ENCODE measurements at regions not wholly inside any gene's neighbourhood (a gene's known extent, or its start where the extent isn't known, plus 50 kb on each side); places are given as distances from the start of the nearest gene placed in this dataset.

DNA sequence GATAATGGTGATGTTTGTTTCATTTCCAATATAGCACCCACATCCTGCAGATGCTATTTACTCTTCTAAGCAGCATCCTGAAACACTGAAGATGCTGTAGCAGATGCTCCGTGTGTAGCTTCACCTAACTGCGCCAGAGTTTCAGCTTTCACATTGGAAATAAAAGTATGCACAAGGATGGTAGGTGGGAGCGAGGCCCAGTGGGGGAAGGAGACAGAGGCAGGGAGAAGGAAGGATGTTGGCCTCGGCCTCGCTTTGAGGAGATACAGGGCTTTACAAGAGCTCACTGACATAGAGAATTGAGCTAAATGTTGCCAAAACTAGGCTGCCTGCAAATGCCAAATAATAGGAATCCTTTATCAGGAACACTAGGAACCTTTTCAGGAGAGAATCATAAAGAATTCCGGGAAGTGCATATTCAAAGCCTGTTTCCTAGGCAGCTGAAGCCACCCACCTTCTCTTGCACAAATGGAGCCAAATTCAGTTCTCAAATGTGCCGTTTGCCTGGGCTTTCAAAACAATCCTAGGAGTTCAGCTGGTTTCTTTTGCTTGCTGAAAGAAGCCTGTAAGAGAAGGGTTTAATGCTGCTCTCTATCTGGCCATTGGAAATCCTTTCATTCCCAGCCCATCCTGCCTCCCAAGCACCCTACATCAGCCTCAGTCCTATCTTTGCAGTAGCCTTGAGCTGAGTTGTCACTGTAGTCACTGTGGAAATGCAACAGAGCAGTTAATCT, 135.4 kb upstream of the ATP1B1 start:
- DNase-seq (ENCODE audit: low read depth), result no peak
- TF ChIP-seq, protein P1, sequence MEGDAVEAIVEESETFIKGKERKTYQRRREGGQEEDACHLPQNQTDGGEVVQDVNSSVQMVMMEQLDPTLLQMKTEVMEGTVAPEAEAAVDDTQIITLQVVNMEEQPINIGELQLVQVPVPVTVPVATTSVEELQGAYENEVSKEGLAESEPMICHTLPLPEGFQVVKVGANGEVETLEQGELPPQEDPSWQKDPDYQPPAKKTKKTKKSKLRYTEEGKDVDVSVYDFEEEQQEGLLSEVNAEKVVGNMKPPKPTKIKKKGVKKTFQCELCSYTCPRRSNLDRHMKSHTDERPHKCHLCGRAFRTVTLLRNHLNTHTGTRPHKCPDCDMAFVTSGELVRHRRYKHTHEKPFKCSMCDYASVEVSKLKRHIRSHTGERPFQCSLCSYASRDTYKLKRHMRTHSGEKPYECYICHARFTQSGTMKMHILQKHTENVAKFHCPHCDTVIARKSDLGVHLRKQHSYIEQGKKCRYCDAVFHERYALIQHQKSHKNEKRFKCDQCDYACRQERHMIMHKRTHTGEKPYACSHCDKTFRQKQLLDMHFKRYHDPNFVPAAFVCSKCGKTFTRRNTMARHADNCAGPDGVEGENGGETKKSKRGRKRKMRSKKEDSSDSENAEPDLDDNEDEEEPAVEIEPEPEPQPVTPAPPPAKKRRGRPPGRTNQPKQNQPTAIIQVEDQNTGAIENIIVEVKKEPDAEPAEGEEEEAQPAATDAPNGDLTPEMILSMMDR (conservative IDR thresholded peaks at IDR 0.05; ENCODE audit: control insufficient read depth, insufficient read depth, low read depth, low read length), result no peak
- H3K4me3 ChIP-seq (ENCODE audit: control insufficient read depth, low read depth, low read length), result no peak overlapping the region

DNA sequence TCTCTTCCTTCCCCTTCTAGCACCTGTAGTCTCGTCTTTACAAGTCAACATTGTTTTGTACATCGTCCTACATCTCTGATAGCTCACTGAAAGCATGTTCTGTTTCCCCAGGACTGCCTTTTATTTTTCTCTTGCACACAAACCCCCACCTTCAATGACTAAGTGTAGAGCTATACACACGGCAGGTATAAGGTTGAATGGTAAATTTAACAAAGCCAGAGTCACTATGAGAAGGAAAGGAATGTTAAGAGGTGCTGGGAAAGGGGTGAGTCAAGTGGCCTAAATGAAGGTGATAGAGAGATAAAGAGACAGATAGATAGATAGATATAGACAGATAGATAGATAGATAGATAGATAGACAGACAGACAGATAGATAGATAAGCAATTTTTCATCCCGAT, 134.3 kb upstream of the ATP1B1 start:
- no peak for DNase-seq (ENCODE audit: low read depth)
- H3K4me3 ChIP-seq (ENCODE audit: control insufficient read depth, low read depth, low read length), result no peak overlapping the region
- TF ChIP-seq, protein P1 (conservative IDR thresholded peaks at IDR 0.05; ENCODE audit: control insufficient read depth, insufficient read depth, low read depth, low read length), result no peak

GRCh38 chr1:168972887-168973286, 133.6 kb upstream of the ATP1B1 start:
- TF ChIP-seq, protein P1 (conservative IDR thresholded peaks at IDR 0.05; ENCODE audit: control insufficient read depth, insufficient read depth, low read depth, low read length), result no peak
- DNase-seq (ENCODE audit: low read depth), result no peak
- no peak overlapping the region for H3K4me3 ChIP-seq (ENCODE audit: control insufficient read depth, low read depth, low read length)

- H3K4me3 ChIP-seq (ENCODE audit: control insufficient read depth, low read depth, low read length), result no peak overlapping the region
- TF ChIP-seq, protein P1 (conservative IDR thresholded peaks at IDR 0.05; ENCODE audit: control insufficient read depth, insufficient read depth, low read depth, low read length), result no peak
- DNase-seq (ENCODE audit: low read depth), result peak; percentile 17
Observed at GRCh38 chr1:168974117-168974516, 132.4 kb upstream of the ATP1B1 start.

- TF ChIP-seq, protein P1 (conservative IDR thresholded peaks at IDR 0.05; ENCODE audit: control insufficient read depth, insufficient read depth, low read depth, low read length), result no peak
- H3K4me3 ChIP-seq (ENCODE audit: control insufficient read depth, low read depth, low read length), result no peak overlapping the region
- no peak for DNase-seq (ENCODE audit: low read depth)
Observed at GRCh38 chr1:168974611-168975010, 131.9 kb upstream of the ATP1B1 start.

- H3K4me3 ChIP-seq (ENCODE audit: control insufficient read depth, low read depth, low read length), result no peak overlapping the region
- DNase-seq (ENCODE audit: low read depth), result no peak
- TF ChIP-seq, protein P1 (conservative IDR thresholded peaks at IDR 0.05; ENCODE audit: control insufficient read depth, insufficient read depth, low read depth, low read length), result no peak
Observed at GRCh38 chr1:168976267-168976666, 130.2 kb upstream of the ATP1B1 start.
